Upper lobe of left lung (tissue), 4 donors: ENCODE measurements at regions not wholly inside any gene's neighbourhood (a gene's known extent, or its start where the extent isn't known, plus 50 kb on each side); places are given as distances from the start of the nearest gene placed in this dataset.

Source experiments
- CTCF ChIP-seq, 6 experiments: fragments of 450-650 bp in 4 of 6; fragments of 200-600 bp in 2 of 6; sonication (generic) in 2 of 6; IDR thresholded peaks; one replicate each; pipeline ENCODE4 v1.5.1; 2016 to 2019; ENCODE audit warnings: antibody characterized with exemption in 6 of 6
- EP300 ChIP-seq, 4 donors: sonication (generic); formaldehyde crosslinking; IDR thresholded peaks; one replicate each; pipeline ENCODE4 v1.5.1; 2017; ENCODE audit warnings: antibody characterized with exemption in 4 of 4, control low read depth in 2 of 4

- TF ChIP-seq CTCF (IDR thresholded peaks at IDR 0.05) (no peak), EP300 (IDR thresholded peaks at IDR 0.05) (no peak)
These were observed 62.5 kb downstream of the TCF20 start for GRCh38 chr22:42207918-42208317.
